ENCODE measurements at regions not wholly inside any gene's neighbourhood (a gene's known extent, or its start where the extent isn't known, plus 50 kb on each side); places are given as distances from the start of the nearest gene placed in this dataset.
"Not testable (repeated sequence)": the region's sequence is repeated elsewhere in the genome, so short reads cannot be mapped to it uniquely, and the experiment has no call there.

DNA sequence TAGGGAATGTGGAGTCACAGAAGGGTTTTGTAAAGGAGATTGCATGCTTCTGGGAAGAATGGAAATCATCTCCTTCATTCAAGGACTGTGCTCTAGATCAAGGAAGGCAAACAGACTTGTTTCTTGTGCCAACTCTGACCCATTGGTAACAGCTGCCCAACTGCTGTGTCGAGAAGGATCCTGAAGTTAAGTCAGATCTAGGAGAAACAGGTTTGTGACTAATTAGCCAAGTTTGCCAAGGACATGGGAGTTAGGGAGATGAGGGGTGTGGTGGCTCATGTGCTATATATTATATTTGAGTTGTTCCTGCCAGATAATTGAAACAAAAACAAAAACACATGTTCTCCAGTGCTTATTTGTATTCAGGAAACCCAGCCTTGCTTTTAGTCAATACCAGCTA, 251.2 kb upstream of the USP24 start:
- no peak for DNase-seq

DNA sequence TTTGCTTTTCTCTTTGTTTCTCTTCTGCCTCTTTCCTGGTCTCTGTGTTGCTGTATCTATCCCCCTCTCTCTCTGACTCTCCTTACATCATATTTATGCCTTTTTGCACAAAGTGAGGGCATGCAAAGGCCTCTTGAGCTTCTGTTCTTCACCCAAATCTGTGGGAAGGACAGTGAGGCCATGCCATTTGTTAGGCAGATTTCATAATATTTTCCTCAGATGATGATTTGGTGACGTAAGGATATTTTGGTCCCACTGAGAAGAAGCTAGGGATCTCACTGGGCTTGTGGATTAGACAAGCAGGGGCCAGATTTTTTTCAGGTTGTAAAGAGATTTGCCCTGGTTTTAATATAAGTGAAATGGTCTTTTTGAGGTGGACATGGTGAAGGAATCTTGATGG, 249.4 kb upstream of the USP24 start:
- no peak for DNase-seq

DNA sequence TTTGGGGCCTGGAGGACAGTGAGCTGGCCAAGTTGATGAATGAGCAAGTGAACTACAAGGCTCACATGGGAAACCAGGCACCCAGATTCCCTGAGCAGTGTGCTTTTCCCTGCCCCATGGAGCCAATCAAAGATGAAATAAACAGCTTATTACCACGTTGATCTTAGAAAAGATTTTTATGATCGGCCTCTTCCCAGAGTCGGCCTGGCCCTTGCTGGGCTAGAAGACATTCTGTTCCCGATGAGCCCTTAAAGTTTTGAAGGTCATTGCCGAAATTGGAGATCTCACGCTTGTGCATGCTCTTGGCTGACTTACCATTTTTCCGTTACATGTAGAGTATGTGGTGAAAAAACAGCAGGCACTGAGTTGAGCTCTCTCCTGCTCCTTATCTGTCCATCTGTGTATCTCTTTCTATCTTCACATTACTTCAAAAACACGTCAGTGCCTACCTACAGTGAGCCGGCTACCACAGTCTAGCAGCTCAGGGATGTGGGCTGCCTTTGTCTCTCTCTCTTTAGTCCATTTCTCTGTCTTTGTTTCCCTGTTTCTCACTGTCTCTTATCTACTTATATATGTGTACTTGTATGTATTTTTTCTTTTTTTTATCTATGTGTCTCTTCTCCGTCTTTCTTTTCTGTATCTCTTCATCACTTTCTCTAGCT, 248.8 kb upstream of the USP24 start:
- DNase-seq, result no peak

DNA sequence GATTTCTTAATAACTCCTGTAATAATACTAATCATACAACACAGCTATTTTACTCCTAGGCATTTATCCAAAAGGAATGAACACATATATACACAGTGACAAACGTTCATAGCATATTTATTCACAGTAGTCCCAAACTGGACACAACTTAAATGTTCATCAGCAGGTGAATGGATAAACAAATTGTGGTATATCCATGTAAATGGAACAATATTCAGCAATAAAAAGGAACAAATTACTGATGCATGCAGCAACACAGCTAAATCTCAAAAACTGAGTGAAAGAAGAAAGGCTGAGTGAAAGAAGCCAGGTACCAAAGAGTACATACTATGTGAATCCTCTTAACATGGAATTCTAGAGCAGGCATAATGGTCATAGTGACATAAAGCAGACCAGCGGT, 242.7 kb upstream of the USP24 start:
- DNase-seq, result no peak

DNA sequence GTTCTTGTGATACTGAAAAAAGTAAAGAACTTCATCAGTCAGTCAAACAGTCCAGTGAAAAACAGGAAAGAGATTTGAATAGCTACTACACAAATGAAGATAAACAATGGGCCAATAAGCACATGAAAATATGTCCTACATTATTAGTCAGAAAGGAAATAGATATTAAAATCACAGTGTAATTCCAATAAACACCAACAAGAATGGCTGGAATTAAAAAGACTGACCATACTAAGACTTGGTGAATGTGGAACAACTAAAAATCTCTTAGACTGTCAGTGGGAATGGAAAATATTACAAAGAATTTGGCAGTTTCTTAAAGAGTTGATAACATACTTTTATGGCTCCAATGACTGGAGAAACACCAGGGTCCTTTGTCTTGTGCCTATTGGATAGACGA, 241.8 kb upstream of the USP24 start:
- no peak for DNase-seq

DNA sequence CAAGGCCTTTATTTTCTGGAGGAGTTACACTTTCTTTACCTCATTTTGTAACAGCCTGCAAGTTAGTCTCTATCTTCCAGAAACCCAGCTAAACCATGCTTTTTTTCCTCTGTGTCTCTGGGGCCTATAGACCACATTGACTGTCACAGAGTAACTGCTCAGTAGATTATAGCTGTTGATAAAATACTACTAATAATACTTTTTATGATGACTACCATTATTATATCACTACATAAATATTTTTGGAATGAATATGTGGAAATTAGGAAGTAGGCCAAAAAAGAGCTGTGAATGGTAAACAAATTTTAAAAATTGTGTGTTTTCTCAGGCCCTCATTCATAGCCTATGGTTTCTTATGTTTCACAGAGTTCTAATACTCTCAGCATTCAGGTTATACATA, 233.1 kb upstream of the USP24 start:
- no peak for DNase-seq

DNA sequence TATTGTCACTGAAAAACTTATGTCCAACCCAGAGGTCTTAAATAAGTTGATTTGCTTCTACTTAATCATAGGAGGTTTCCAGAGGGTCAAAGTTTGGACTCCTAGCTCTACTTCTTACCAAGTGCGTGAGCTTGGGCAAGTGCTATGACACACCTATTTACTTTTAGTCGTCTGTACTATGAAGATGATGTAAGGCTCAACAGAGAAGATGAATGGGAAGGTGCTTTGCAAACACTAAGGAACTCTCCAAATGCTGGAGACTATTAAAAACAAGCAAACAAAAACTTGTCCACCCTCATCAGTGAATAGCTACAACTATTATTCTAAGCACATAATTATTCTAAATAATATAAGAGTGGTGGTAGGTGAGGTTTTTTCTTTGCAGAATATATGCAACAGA, 232.3 kb upstream of the USP24 start:
- no peak for DNase-seq

DNA sequence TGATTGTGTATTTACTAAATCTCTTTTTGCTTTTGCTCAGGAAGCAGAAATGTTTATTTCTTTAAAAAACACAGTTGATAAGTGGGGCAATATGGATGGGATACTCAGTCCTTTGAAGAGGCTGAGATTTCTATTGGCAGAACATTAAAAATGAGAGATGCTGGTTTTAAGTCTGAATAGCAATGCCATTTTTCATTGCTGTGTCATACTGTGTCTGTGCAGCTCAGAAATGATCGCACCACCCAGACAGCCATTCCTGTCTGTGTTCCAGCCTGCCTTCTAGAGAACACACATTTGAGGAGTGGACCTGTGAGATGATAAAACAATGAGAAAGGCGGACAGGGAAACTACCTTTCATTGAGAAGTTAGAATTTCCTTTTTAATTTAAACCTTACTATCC, 231.2 kb upstream of the USP24 start:
- DNase-seq, result no peak

DNA sequence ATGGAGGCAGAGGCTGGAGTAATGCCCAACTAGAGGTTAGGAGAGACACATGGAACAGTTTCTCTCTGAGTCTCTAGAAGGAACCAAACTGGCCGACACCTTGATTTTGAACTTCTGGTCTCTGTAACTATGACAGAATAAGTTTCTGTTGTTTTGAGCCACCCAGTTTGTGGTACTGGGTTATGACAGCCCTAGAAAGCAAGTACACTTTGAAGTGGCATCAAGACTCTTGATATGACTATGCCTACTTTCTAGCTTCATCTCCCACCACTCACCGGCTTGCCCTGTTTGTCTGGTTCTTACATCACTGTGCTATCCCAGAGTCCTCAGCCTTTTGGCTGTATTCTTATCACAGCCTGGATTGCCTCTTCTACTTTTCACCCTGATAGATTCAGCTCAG, 230.3 kb upstream of the USP24 start:
- DNase-seq, result no peak

DNA sequence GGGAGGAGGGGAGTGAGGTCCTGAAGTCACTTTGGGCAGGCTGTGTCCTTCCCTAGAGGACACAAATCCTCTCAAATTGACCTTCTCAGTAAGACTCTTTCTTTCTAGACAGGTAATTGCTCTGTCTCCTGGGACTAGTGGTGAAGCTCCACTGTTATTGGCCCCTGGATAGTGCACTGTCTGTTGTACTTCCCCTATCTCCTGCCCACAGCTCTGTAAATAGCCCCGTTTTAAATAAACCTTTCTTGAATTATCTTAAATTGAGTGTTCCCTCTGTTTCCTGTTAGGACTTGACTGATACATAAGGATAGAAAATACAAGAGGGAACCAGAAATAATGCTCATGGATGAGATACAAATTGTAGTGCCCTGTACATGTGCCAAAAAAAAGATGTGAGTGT, 229.5 kb upstream of the USP24 start:
- peak; percentile 16 for DNase-seq

DNA sequence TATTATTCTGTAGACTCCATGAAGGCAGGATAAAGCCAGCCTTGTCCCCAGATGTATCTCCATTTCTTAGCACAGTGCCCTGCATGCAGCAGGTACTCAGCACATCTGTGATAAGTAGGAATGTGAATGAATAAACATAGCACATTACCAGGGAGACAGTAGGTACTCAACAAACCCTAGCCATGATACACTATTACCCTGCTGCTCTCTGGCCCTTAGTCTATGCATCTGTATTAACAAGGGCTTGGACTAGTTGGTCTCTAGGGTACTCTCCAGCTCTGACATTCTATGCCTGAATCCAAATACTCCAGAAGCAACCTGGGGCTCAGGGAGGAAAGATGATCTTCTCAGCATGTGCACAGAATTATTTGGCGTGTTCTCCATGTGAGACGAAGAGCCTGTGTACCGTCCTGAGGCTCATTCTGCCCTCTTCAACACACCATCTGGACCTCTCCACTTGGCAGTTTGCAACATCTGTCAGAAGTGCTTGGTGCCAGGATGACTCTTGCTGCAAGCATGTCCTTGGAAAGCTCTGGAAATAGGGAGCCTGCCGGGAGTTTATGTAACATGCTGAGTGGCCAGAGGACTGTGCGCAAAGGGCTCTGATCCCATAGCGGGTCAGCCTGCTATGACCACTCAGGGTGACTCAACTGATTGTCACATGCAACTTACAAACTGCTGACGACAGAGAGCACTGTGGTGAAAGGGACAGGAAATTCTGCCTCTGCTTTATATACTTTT, 228.2 kb upstream of the USP24 start:
- DNase-seq, result no peak

DNA sequence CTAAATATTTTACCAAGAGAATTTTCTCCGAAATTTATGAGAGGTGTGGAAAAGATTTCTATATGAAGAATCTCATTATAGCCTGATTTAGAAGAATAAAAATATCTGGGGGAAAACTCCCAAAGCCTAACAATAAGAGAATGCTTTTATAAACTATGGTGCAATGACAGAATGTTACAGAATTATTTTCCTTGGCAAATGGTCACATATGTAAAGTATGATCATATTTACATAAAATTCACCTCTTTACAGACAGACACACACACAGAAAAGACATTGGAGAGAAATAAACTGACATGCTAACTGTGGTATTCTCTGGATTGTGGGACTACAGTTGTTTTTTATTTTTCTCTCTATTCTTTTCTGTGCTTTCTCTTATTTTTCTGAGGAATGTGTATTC, 226.3 kb upstream of the USP24 start:
- no peak for DNase-seq

DNA sequence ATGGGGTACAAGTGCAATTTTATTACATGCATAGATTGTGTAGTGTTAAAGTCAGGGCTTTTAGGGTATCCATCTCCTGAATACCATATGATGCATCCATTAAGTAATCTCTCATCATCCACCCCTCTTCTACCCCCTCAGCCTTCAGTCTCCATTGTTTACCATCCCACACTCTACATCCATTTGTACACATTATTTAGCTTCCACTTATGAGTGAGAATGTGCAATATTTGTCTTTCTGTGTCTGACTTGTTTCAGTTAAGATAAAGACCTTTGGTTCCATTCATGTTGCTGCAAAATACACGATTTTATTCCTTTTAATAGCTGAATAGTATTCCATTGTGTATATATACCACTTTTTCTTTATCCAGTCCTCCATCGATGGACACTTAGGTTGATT, 222.5 kb upstream of the USP24 start:
- no peak for DNase-seq

DNA sequence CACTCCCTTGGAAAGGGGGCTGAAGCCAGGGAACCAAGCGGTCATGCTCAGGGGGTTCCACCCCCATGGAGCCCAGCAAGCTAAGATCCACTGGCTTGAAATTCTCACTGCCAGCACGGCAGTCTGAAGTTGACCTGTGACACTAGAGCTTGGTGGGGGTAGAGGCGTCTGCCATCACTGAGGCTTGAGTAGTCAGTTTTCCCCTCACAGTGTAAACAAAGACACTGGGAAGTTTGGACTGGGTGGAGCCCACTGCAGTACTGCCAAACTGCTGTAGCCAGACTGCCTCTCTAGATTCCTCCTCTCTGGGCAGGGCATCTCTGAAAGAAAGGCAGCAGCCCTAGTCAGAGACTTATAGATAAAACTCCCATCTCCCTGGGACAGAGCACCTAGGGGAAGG, 215.6 kb upstream of the USP24 start:
- not testable (repeated sequence) for DNase-seq

DNA sequence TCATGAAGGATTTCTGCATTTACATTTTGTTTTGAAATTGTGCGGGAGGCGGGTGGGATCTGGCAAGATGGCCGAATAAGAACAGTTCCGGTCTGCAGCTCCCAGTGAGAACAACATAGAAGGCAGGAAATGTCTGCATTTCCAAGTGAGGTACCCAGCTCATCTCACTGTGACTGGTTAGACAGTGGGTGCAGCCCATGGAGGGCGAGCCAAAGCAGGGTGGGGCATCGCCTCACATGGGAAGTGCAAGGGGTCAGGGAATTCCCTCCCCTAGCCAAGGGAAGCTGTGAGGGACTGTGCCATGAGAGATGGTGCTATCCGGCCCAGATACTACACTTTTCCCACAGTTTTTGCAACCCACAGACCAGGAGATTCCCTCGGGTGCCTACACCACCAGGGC, 215.0 kb upstream of the USP24 start:
- DNase-seq, result not testable (repeated sequence)

DNA sequence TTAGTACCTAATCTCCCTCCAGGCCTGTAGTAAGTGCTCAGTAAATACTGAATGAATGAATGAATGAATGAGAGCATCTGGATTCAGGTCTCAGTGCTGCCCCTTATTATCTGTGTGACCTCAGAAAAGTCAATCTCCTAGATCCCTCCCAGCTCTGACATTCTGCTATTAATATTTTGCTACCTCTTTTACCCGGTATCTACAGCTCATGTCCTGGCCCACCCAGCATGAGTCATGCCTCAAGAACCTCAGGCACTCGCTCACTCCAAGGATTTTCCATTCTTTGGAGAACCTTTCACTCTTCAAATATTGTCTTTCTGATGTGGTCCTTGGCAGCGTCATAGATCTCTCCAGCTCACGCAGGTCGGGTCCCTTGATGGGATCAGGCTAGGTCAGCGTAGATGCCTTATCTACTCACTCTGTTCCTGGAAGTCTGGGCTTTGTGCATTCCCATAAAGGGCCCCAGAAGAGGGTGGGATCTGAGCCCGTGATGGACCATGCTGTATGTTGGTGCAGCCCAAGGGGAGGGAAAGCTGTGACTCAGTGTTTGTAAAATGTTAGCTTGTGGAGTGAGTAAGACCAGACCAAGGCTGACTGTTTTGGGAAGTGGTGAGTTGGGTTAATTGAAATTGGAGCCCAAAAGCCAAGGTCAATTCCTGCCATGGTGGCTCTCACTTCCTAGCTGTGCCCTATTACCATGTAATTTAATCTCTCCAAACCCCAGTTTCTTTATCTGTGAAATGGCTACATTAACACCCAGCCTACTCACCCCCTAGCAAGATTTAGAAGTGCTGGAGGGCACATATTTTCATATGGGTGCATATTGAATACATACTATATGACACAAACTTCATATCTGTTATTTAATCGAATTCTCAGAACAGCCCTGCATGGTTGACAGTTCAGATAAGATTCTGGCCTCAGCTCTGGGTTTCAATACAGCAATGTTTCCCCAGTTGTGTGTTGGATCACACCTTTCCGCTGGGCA, 214.1 kb upstream of the USP24 start:
- DNase-seq, result no peak

DNA sequence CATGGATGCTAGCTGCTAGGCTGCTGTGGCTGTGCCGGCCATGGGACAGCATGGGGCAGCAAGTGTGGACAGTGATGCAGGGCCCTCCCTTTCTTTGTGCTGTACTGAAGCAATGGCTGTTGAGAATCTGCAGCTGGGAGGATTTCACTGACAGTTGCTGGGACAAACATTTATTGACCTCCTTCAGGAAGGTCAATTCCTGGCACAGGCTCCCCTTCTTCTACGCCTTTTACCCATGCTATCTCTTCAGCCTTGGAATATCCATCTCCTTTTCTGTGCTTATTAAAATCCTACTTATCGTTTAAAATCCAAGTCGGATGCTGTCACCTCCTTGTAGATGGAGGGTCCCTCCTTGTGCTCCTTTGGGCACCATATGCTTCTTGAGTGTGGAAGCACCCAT, 213.1 kb upstream of the USP24 start:
- no peak for DNase-seq

DNA sequence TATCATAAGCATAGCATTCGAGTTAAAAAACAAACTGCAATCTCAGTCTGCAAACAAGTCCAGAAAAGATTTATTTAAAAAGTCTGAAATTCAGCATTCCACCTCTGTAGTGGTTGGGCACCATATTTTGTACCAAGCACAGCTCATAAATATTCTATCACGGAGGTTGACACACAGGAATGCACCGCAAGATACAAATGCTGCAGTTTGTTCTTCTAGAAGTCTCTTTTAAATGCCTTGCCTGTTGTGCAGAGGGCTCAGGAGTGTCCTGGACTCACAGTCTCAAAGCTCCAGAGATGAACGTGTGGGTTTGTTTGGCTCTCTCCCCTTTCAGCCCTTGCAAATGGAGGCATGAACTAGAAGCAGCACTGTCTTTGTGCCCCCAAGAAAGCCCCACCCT, 212.4 kb upstream of the USP24 start:
- DNase-seq, result no peak

DNA sequence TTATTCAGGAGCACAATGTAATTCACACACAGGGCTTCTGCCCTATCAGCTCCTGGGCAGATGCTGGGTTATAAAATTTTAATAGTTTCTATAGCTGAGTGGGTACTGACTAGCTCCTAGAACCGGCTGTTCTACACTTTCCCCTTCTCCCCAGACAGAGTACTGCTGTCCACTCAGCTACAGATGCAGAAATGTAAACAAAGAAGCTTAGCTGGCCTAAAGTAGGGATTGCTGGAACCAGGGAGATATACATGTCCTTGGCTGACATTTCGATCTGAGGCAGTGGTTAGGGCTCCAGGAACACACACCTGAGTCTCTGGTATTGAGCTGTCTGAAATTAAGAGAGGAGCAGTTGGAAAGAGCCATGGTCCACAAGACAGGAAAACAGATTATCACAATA, 211.5 kb upstream of the USP24 start:
- no peak for DNase-seq

DNA sequence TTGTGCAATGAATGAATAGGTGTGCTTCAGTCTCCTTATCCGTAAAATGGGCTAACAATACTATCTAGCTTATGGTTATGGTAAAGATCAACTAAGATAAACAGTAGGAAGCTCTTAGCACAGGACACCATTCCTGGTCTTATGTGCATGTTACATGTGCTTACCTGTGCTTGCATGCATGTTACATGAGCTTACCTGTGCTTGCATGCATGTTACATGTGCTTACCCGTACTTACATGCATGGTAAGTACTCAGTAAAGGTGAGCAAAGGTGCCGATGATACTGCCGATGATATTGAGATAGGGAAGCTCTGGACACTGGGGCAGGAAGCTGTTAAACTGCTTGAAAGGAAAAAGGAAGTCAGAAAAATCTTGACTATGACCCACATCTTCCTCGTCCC, 211.0 kb upstream of the USP24 start:
- DNase-seq, result no peak

DNA sequence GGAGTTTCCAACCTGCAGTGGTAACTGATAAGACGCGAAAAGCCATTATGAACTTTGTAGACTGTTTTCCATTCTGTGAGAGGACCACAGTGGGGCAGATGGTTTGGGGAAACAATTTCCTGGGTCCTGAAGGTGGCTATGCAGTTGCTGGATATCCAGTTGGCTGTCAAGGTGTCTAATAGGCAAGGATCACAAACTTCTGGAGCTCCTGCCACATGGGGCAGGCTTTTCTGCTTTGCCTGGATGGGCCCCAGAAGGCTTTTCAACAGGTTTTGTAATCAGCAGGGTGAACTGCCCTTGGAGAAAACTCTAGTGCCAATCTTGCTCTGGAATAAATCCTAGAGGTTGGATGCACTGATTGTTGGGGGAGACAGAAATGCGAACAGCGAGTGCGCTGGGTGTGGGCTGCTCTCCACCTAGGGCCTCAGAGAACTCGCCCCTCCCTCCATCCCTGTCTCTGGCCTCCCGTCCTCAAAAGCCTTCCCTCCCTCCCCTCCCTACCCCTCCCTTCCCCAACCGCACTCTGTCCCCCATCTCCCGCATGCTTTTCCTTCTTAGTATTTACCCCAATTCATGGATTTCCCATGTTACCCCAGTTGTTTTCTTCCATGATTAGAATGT, 210.3 kb upstream of the USP24 start:
- DNase-seq, result no peak

DNA sequence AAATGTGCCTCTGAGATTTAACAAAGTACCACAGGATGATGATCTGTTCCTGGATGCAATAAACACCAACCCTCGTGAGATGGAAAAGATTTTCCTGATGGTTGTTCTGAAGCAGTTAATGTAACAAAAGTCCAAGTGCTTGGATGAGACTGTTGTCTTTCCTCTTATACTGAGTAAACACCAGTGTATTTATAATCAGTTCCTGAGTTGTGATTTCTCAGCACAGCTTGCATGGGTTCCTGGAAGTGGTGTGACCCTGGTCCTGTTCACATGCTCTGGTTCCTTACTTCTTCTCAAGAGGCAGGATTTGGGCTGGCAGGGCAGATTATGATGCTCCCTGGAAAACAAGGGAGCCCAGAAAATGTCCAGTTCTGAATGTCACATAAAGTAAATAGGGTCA, 208.2 kb upstream of the USP24 start:
- no peak for DNase-seq
